GM21447 (cell line): ENCODE measurements at regions not wholly inside any gene's neighbourhood (a gene's known extent, or its start where the extent isn't known, plus 50 kb on each side); places are given as distances from the start of the nearest gene placed in this dataset.
"Not testable (repeated sequence)": the region's sequence is repeated elsewhere in the genome, so short reads cannot be mapped to it uniquely, and the experiment has no call there.

Experiments used
- ATAC-seq: cut with Tn5 transposase; IDR thresholded peaks from one replicate; pipeline ENCODE4 v1.9.1; 2021; ENCODE audit not compliant: unreplicated experiment

- no peak for ATAC-seq
Measured at GRCh38 chr1:187689129-187689528, 860.4 kb downstream of the PLA2G4A start.

DNA sequence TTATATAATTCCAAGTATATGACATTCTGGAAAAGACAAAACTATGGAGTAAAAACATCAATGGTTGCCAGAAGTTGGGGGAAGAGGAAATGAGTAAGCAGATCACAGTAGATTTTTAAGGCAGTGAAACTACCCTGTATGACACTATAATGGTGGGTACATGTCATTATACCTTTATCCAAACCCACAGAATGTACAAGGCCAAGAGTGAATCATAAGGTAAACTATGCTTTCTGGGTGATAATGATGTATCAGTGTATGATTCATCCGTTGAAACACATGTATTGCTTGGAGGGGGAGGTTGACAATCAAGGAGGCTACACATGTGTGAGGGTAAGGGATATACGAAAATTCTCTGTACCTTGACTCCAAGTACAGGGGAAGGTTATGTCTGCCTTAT, 862.7 kb downstream of the PLA2G4A start:
- no peak for ATAC-seq

- no peak for ATAC-seq
Measured at GRCh38 chr1:187692799-187693198, 864.0 kb downstream of the PLA2G4A start.

DNA sequence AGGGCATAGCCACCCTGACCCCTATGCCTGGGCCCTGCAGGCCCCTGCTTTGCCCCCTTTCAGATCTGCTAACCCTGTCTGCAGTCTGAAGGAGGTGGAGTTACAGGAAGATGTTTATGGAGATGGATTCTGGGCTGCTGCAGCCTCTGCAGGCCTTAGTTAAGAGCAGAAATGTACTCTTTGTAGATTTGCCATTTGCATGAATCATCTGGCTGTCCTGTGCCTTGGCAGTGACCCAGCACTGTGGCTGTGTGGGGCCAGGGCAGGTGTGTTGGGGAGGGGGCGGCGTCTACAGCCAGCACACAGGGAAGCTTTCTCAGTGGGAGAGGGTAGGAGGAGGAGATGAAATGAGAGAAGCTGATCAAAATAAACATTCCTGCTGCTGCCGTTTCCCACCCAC, 867.3 kb downstream of the PLA2G4A start:
- no peak for ATAC-seq

- not testable (repeated sequence) for ATAC-seq
Measured at GRCh38 chr1:187703138-187704130, 874.7 kb downstream of the PLA2G4A start.

- ATAC-seq: no peak
Measured at GRCh38 chr1:187714470-187714869, 885.7 kb downstream of the PLA2G4A start.

- ATAC-seq: no peak
Measured at GRCh38 chr1:187715483-187715882, 886.7 kb downstream of the PLA2G4A start.

GRCh38 chr1:187716160-187716559, 887.4 kb downstream of the PLA2G4A start:
- no peak for ATAC-seq

DNA sequence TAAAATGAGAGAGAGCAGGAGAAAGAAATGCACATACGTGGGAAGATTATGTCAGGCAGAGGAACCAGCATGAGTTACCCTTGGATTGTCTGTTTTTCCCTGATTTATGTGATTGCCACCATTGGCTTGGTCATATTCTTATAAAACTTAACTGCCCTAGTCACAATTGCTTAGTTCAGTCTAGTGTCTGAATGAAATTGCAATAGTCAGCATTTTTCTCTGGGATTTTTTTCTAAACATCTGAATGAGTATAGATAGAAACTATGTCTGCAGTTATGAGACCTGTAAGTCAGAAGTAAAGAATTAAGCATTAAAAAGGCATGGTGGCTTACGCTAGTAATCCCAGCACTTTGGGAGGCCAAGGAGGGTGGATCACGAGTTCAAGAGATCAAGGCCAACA, 889.8 kb downstream of the PLA2G4A start:
- ATAC-seq: no peak

GRCh38 chr1:187721216-187721615, 892.5 kb downstream of the PLA2G4A start:
- ATAC-seq: no peak

- ATAC-seq: no peak
Measured at GRCh38 chr1:187725216-187725615, 896.5 kb downstream of the PLA2G4A start.

- ATAC-seq: no peak
Measured at GRCh38 chr1:187733232-187733631, 904.5 kb downstream of the PLA2G4A start.

DNA sequence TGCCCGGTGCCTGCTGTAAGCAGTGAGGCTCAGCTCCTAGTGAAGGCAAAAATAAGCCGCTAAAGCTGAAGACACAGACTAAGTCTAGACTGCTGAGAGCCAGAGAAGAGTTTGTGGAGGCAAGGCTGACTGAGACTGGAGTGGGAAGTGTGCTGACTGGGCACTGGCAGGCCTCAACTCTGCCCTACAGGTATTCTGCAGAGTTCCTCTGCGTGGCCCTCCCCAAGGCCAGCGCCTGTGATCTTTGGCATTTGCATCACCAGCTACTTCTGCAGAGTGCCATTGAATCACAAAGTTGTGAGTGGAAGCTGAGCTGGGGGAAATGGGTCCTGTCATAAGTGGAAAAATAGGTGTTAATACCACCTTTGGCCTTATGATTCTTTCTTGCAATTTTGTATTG, 905.7 kb downstream of the PLA2G4A start:
- no peak for ATAC-seq

DNA sequence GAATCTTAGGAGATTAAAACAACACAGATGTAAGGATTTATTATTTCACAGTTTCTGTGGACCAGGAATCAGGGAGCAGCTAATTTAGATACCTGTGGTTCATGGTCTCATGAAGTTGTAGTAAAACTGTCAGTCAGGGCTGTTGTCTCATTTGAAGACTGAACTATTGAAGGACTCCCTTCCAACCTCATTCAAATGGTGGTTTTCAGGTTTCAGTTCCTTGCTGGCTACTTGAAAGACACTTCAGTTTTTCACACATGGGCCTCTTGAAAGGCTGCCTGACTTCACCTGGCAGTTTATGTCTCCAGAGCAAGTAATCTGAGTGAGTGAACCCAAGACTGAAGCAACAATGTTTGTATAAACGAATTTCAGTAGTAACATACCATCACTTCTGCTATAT, 915.9 kb downstream of the PLA2G4A start:
- ATAC-seq: peak; percentile 70

GRCh38 chr1:187755536-187755935, 926.8 kb downstream of the PLA2G4A start:
- no peak for ATAC-seq

DNA sequence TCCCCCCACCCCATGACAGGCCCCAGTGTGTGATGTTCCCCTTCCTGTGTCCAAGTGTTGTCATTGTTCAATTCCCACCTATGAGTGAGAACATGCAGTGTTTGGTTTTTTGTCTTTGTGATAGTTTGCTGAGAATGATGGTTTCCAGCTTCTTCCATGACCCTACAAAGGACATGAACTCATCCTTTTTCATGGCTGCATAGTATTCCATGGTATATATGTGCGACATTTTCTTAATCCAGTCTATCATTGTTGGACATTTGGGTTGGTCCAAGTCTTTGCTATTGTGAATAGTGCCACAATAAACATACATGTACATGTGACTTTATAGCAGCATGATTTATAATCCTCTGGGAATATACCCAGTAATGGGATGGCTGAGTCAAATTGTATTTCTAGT, 927.9 kb downstream of the PLA2G4A start:
- not testable (repeated sequence) for ATAC-seq

GRCh38 chr1:187759825-187760333, 931.1 kb downstream of the PLA2G4A start:
- no peak for ATAC-seq

DNA sequence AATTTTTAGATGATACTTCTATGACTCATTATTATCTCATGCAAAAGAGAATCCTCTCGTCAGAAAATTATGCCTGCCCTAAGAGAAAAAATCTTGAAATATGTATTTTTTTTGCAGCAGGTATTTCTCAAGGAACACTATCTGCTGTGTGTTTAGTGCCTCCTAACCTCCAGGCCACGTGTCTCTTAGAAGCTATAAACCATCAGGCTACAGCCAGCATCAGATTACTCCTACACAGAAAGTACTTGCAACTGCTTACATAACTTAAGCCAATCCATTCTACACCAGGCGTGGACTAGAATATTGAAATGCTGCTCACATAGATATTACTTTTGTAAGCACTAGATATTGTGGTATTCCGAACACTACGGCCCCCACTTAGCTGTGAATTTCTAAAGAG, 933.4 kb downstream of the PLA2G4A start:
- no peak for ATAC-seq

DNA sequence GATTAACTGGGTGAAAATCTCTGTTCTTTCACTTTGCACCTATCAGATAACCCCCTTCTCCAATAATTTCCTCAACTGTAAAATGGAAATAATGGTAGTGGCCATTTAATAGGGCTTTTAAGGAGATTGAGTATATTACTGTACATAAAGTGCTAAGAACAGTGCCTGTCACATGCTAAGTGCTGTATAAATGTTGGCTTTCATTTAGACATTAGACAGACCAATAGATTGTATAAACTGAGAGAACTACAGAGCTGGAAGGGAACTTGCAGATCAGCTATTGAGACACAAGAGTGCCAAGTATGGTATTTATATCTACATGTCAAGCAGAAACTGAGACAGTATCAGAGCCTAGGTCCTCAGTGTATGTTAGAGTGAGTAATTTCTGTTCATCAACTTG, 934.7 kb downstream of the PLA2G4A start:
- ATAC-seq: no peak

GRCh38 chr1:187763976-187764375, 935.2 kb downstream of the PLA2G4A start:
- ATAC-seq: no peak

DNA sequence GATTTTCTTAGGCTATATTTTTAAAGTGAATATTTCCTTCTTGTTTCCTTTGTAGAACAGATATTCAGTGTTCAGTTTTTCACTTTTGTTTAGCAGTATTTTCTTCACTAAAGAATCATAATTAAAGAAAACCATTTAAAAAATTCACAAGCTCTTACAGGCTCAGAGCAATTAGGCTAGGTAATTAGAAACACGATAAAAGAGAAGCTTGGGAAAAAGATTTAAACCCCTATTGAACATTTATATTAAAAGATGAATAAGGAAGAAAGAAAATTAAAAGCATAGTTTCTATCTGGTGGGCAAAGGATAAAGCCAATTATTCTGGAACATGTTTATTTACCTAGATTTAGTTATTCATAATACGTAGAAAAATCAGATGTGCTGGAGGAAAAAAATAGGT, 942.6 kb downstream of the PLA2G4A start:
- ATAC-seq: no peak

DNA sequence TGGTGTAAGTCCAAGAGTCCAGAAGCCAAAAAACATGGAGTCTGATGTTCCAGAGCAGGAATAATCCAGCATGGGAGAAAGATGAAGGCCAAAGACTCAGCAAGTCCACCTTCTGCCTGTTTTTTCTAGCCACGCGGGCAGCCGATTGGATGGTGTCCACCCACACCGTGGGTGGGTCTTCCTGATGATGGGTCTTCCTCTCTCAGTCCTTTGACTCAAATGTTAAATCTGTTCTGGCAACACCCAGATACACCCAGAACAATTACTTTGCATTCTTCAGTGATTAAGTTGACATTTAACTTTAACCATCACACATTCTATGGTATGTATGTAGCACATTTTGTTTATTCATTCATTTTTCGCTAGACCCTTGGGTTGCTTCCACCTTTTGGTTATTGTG, 944.4 kb downstream of the PLA2G4A start:
- no peak for ATAC-seq
